ENCODE measurements at regions not wholly inside any gene's neighbourhood (a gene's known extent, or its start where the extent isn't known, plus 50 kb on each side); places are given as distances from the start of the nearest gene placed in this dataset.

DNA sequence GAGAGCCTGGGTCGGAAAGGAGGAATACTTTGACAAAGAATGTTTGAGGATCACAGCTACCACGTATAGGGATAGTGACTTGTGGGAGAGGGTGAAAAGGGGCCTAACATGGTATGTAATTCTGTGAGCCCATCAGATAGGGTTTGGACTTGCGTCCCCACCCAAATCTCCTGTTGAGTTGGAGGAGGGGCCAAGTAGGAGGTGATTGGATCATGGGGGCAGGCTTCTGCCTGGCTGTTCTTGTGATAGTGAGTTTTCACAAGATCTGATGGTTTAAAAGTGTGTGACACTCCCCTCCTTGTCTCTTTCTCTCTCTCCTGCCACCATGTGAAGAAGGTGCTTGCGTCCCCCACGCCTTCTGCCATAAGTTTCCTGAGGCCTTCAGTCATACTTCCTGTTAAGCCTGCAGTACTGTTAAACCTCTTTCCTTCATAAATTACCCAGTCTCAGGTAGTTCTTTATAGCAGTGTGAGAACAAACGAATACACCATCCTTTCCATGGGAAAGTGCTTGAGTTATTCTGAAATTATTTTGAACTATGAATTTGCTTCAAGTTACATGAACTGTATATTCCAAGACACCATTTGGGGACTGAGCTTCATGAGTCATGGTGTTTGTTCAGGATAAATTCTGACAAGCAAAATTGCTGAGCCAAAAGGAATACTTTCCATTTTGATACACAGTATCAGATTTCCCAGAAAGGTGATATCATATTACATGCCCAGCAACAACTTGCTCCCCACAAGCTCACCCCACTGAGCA, 68.8 kb upstream of the SSBP2 start:
- TF ChIP-seq, protein P1, sequence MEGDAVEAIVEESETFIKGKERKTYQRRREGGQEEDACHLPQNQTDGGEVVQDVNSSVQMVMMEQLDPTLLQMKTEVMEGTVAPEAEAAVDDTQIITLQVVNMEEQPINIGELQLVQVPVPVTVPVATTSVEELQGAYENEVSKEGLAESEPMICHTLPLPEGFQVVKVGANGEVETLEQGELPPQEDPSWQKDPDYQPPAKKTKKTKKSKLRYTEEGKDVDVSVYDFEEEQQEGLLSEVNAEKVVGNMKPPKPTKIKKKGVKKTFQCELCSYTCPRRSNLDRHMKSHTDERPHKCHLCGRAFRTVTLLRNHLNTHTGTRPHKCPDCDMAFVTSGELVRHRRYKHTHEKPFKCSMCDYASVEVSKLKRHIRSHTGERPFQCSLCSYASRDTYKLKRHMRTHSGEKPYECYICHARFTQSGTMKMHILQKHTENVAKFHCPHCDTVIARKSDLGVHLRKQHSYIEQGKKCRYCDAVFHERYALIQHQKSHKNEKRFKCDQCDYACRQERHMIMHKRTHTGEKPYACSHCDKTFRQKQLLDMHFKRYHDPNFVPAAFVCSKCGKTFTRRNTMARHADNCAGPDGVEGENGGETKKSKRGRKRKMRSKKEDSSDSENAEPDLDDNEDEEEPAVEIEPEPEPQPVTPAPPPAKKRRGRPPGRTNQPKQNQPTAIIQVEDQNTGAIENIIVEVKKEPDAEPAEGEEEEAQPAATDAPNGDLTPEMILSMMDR (IDR thresholded peaks at IDR 0.05; ENCODE audit: unreplicated experiment in 3 of 3): no peak
- Mint-ChIP-seq H3K27ac (peak overlapping the region; percentile 9 to 78 (median 43)), H3K9me3 (peaks cover 3% of the 10 kb centered on the region), H3K36me3 (ENCODE audit: low read depth) (no peaks in the 10 kb centered on the region), H3K4me1 (peaks cover 20% of the 10 kb centered on the region), H3K27me3 (ENCODE audit: low read depth) (no peaks in the 10 kb centered on the region), H3K4me3 (no peak overlapping the region)

DNA sequence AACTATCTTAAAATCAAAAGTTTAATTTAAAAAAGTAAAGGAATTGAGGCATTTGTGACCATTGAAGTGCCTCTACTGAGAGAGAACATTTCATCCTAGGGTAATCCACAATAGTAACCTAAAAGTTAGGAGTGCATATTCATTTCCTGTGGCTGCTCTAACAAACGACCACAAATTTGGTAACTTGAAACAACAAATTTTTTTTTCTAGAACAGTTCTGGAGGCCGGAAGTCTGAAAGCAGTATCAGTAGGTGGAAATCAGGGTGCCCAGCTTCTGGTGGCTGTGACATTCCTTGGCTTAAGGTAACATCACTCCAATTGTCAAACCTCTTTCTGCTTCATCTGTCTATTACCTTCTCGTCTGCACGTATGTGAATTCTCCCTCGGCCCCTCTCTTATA, 67.1 kb upstream of the SSBP2 start:
- Mint-ChIP-seq H3K27ac (no peak overlapping the region), H3K4me3 (no peak overlapping the region), H3K4me1 (peaks cover 20% of the 10 kb centered on the region), H3K27me3 (ENCODE audit: low read depth) (no peaks in the 10 kb centered on the region), H3K9me3 (peaks cover 3% of the 10 kb centered on the region), H3K36me3 (ENCODE audit: low read depth) (no peaks in the 10 kb centered on the region)
- TF ChIP-seq, protein P1 (IDR thresholded peaks at IDR 0.05; ENCODE audit: unreplicated experiment in 3 of 3): no peak

DNA sequence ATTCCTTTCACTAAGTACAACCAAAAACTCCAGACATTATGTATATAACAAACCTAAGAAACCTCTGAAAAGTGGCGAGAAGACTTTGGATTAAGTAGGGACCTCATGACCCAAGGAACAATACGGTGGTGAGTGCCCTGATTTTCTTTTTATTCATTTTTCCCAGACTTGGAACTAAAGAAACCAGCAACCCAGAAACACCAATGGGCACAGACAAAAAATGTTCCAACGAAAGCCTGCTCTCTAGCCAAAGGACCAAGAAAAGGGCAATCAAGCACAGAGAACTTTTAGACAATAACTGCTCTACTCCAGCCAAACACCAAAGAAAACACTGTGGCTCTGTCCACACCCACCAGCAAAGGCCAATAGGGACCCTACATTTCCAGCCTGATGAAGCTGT, 66.2 kb upstream of the SSBP2 start:
- H3K4me3 Mint-ChIP-seq: no peak overlapping the region
- peaks cover 20% of the 10 kb centered on the region for H3K4me1 Mint-ChIP-seq
- H3K9me3 Mint-ChIP-seq: peaks cover 2% of the 10 kb centered on the region
- H3K36me3 Mint-ChIP-seq (ENCODE audit: low read depth): no peaks in the 10 kb centered on the region
- H3K27ac Mint-ChIP-seq: no peak overlapping the region
- TF ChIP-seq, protein P1 (IDR thresholded peaks at IDR 0.05; ENCODE audit: unreplicated experiment in 3 of 3): no peak
- H3K27me3 Mint-ChIP-seq (ENCODE audit: low read depth): no peaks in the 10 kb centered on the region

DNA sequence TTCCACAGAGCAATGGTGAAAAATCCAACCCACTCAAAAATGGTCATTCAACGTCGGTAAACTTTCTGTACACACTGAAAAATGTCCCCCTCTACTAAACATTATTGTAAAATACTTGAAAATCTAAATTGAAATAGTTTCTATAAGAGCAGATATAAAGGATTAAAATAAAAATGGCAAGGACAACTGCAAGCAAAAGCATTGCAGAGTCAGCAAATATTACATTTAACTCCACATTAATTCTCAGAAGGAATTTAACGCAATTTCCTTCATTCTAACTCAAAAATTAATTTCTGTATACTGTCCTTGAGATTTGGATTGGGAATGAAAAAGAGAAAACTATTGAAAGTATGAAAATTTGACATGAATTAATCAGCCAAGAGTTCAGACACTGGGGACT, 64.4 kb upstream of the SSBP2 start:
- H3K4me1 Mint-ChIP-seq: peaks cover 18% of the 10 kb centered on the region
- no peaks in the 10 kb centered on the region for H3K27me3 Mint-ChIP-seq (ENCODE audit: low read depth)
- H3K4me3 Mint-ChIP-seq: no peak overlapping the region
- no peak overlapping the region for H3K27ac Mint-ChIP-seq
- TF ChIP-seq, protein P1 (IDR thresholded peaks at IDR 0.05; ENCODE audit: unreplicated experiment in 3 of 3): no peak
- no peaks in the 10 kb centered on the region for H3K36me3 Mint-ChIP-seq (ENCODE audit: low read depth)
- no peaks in the 10 kb centered on the region for H3K9me3 Mint-ChIP-seq

DNA sequence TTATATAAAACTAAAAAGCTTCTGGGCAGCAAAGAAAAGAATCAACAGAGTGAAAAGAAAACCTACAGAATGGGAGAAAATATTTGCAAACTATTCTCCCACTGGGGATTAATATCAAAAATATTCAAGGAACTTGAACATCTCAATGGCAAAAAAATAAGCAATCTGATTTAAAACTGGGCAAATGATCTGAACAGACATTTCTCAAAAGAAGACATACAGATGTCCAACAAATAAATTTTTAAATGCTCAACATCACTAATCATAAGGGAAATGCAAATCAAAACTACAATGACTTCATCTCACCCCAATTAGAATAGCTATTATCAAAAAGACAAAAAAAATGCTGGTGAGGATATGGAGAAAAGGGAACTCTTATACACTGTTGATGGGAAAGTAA, 57.2 kb upstream of the SSBP2 start:
- no peaks in the 10 kb centered on the region for H3K36me3 Mint-ChIP-seq (ENCODE audit: low read depth)
- H3K27me3 Mint-ChIP-seq (ENCODE audit: low read depth): peaks cover 4% of the 10 kb centered on the region
- no peaks in the 10 kb centered on the region for H3K4me1 Mint-ChIP-seq
- no peak overlapping the region for H3K27ac Mint-ChIP-seq
- peaks cover 29% of the 10 kb centered on the region for H3K9me3 Mint-ChIP-seq
- TF ChIP-seq, protein P1 (IDR thresholded peaks at IDR 0.05; ENCODE audit: unreplicated experiment in 3 of 3): no peak
- no peak overlapping the region for H3K4me3 Mint-ChIP-seq

DNA sequence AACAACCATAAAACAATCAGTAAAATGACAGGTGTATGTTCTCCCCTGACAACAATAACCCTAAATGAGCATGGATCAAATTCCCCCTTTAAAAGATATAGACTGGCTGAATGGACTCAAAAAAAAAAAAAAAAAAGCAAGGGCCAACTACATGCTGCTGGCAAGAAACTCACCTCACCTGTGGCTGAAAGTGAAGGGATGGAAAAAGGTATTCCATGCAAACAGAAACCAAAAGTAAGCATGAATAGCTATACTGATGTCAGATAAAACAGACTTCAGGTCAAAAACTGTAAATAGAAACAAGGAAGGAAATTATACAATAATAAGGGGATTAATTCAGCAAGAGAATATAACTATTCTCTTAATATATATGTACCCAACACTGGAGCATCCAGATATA, 54.2 kb upstream of the SSBP2 start:
- H3K27ac Mint-ChIP-seq: no peak overlapping the region
- H3K4me3 Mint-ChIP-seq: no peak overlapping the region
- H3K27me3 Mint-ChIP-seq (ENCODE audit: low read depth): peaks cover 4% of the 10 kb centered on the region
- H3K4me1 Mint-ChIP-seq: peaks cover 10% of the 10 kb centered on the region
- H3K9me3 Mint-ChIP-seq: peaks cover 33% of the 10 kb centered on the region
- TF ChIP-seq, protein P1 (IDR thresholded peaks at IDR 0.05; ENCODE audit: unreplicated experiment in 3 of 3): no peak
- H3K36me3 Mint-ChIP-seq (ENCODE audit: low read depth): no peaks in the 10 kb centered on the region
